GM23338 (cell line): ENCODE measurements at regions not wholly inside any gene's neighbourhood (a gene's known extent, or its start where the extent isn't known, plus 50 kb on each side); places are given as distances from the start of the nearest gene placed in this dataset.

Experiments used
- ATAC-seq: fragments of 200-7000 bp; cut with Tn5 transposase; 3 replicates; pipeline ENCODE4 v1.9.1; 2020
- DNase-seq: peaks from one replicate; pipeline ENCODE4 v3.0.0-alpha.2; 2015; ENCODE audit warnings: low spot score
- H2AFZ ChIP-seq: fragments of 200-600 bp; sonication (generic); 2 replicates; pipeline ENCODE4 v1.8.0; 2016; ENCODE audit warnings: antibody characterized with exemption, mild to moderate bottlenecking, moderate library complexity
- H3F3A ChIP-seq: fragments of 200-600 bp; sonication (generic); replicated peaks from 2 replicates; pipeline ENCODE4 v1.8.0; 2017; ENCODE audit warnings: antibody characterized with exemption, mixed run types, low read depth
- H3K27ac ChIP-seq: fragments of 200-600 bp; sonication (generic); 2 replicates; pipeline ENCODE4 v1.6.1; 2016; ENCODE audit warnings: low read depth
- H3K27me3 ChIP-seq: fragments of 200-600 bp; sonication (generic); 2 replicates; pipeline ENCODE4 v1.8.0; 2016; ENCODE audit warnings: mild to moderate bottlenecking, mixed run types, moderate library complexity; ENCODE audit not compliant: insufficient read depth
- H3K36me3 ChIP-seq: fragments of 200-600 bp; sonication (generic); 2 replicates; pipeline ENCODE4 v1.8.0; 2016; ENCODE audit warnings: mild to moderate bottlenecking; ENCODE audit not compliant: insufficient read depth
- H3K4me1 ChIP-seq: fragments of 200-600 bp; sonication (generic); 2 replicates; pipeline ENCODE4 v1.8.0; 2016; ENCODE audit warnings: mild to moderate bottlenecking, moderate library complexity; ENCODE audit not compliant: insufficient read depth
- H3K4me2 ChIP-seq: fragments of 200-600 bp; sonication (generic); 2 replicates; pipeline ENCODE4 v1.7.1; 2017; ENCODE audit warnings: mixed run types
- H3K4me3 ChIP-seq: fragments of 200-600 bp; sonication (generic); 2 replicates; pipeline ENCODE4 v1.6.1; 2016; ENCODE audit warnings: mixed run types
- H3K79me2 ChIP-seq: fragments of 200-600 bp; sonication (generic); replicated peaks from 2 replicates; pipeline ENCODE4 v1.8.0; 2017; ENCODE audit warnings: mild to moderate bottlenecking; ENCODE audit not compliant: insufficient read depth
- H3K9me2 ChIP-seq: fragments of 200-600 bp; sonication (generic); 2 replicates; pipeline ENCODE4 v1.8.0; 2017; ENCODE audit not compliant: insufficient read depth
- H4K20me1 ChIP-seq: fragments of 200-600 bp; sonication (generic); replicated peaks from 2 replicates; pipeline ENCODE4 v1.8.0; 2017; ENCODE audit warnings: mild to moderate bottlenecking; ENCODE audit not compliant: insufficient read depth
- H3K27ac Mint-ChIP-seq: 2 replicates; pipeline ENCODE4 v1.8.0; 2020; ENCODE audit warnings: inconsistent platforms, mild to moderate bottlenecking, moderate library complexity, mixed read lengths
- H3K27me3 Mint-ChIP-seq: 3 replicates; pipeline ENCODE4 v1.8.0; 2022; ENCODE audit warnings: low read depth, mild to moderate bottlenecking, moderate library complexity, mixed read lengths, inconsistent platforms; ENCODE audit not compliant: insufficient read depth, poor library complexity
- H3K36me3 Mint-ChIP-seq: 3 replicates; pipeline ENCODE4 v1.8.0; 2021; ENCODE audit warnings: low read depth, mild to moderate bottlenecking, inconsistent platforms, moderate library complexity, mixed read lengths
- H3K4me1 Mint-ChIP-seq: 3 replicates; pipeline ENCODE4 v1.8.0; 2020; ENCODE audit warnings: mild to moderate bottlenecking, inconsistent platforms, mixed read lengths
- H3K4me3 Mint-ChIP-seq: 3 replicates; pipeline ENCODE4 v1.8.0; 2021; ENCODE audit warnings: moderate library complexity, mild to moderate bottlenecking, inconsistent platforms, mixed read lengths
- H3K9me3 Mint-ChIP-seq: 3 replicates; pipeline ENCODE4 v1.8.0; 2020; ENCODE audit warnings: moderate library complexity, mild to moderate bottlenecking, inconsistent platforms, mixed read lengths
- CREB1 ChIP-seq: fragments of 250-450 bp; sonication (Bioruptor Pico); IDR thresholded peaks from 2 replicates; pipeline ENCODE4 v1.5.0; 2020; ENCODE audit warnings: low read depth, mild to moderate bottlenecking, moderate library complexity
- ETS1 ChIP-seq: IDR thresholded peaks from 2 replicates; pipeline ENCODE4 v1.6.1; 2016; ENCODE audit warnings: antibody characterized with exemption
- EZH2 ChIP-seq: fragments of 200-600 bp; sonication (generic); IDR thresholded peaks from one replicate; pipeline ENCODE4 v1.8.0; 2017; ENCODE audit warnings: antibody characterized with exemption, mild to moderate bottlenecking, low read depth; ENCODE audit not compliant: unreplicated experiment
- EZH2phosphoT487 ChIP-seq: fragments of 200-600 bp; sonication (generic); IDR thresholded peaks from one replicate; pipeline ENCODE4 v1.8.1; 2018; ENCODE audit warnings: antibody characterized with exemption; ENCODE audit not compliant: unreplicated experiment
- JUNB ChIP-seq: IDR thresholded peaks from one replicate; pipeline ENCODE4 v1.6.1; 2016; ENCODE audit warnings: antibody characterized with exemption; ENCODE audit not compliant: unreplicated experiment
- NANOG ChIP-seq: IDR thresholded peaks from 2 replicates; pipeline ENCODE4 v1.6.1; 2016; ENCODE audit warnings: antibody characterized with exemption, borderline replicate concordance
- POLR2AphosphoS5 ChIP-seq: IDR thresholded peaks from 2 replicates; pipeline ENCODE4 v1.6.1; 2016; ENCODE audit warnings: antibody characterized with exemption, low read depth
- REST ChIP-seq: IDR thresholded peaks from one replicate; pipeline ENCODE4 v1.6.1; 2018; ENCODE audit warnings: antibody characterized with exemption; ENCODE audit not compliant: unreplicated experiment
- STAT1 ChIP-seq: IDR thresholded peaks from one replicate; pipeline ENCODE4 v1.6.1; 2016; ENCODE audit warnings: antibody characterized with exemption; ENCODE audit not compliant: unreplicated experiment
- ZNF114 ChIP-seq: fragments of 250-450 bp; sonication (Bioruptor Pico); IDR thresholded peaks from 2 replicates; pipeline ENCODE4 v1.5.0; 2020; ENCODE audit warnings: mild to moderate bottlenecking, moderate library complexity
- ZNF331 ChIP-seq: fragments of 250-450 bp; sonication (Bioruptor Pico); IDR thresholded peaks from 2 replicates; pipeline ENCODE4 v1.5.0; 2020; ENCODE audit warnings: low read depth, mild to moderate bottlenecking, moderate library complexity
- ZNF462 ChIP-seq: fragments of 250-450 bp; sonication (Bioruptor Pico); IDR thresholded peaks from 2 replicates; pipeline ENCODE4 v1.5.0; 2020; ENCODE audit warnings: mild to moderate bottlenecking, moderate library complexity

- H2AFZ ChIP-seq: no peak overlapping the region
- no peaks in the 10 kb centered on the region for H3K36me3 ChIP-seq
- Mint-ChIP-seq H3K27me3 (no peaks in the 10 kb centered on the region), H3K36me3 (no peaks in the 10 kb centered on the region), H3K4me3 (no peak overlapping the region), H3K27ac (no peak overlapping the region), H3K9me3 (no peaks in the 10 kb centered on the region), H3K4me1 (peaks cover 8% of the 10 kb centered on the region; the same call in 2 of the 3 replicates)
- ATAC-seq (no peak), DNase-seq (no peak)
- H3K9me2 ChIP-seq: no peaks in the 10 kb centered on the region
- H3K4me3 ChIP-seq: no peak overlapping the region
- H3K4me2 ChIP-seq: no peak overlapping the region
- no peak overlapping the region for H3K27ac ChIP-seq
- H3F3A ChIP-seq: no peaks in the 10 kb centered on the region
- peaks cover 11% of the 10 kb centered on the region for H3K4me1 ChIP-seq
- H3K79me2 ChIP-seq: no peaks in the 10 kb centered on the region
- no peaks in the 10 kb centered on the region for H4K20me1 ChIP-seq
- H3K27me3 ChIP-seq: no peaks in the 10 kb centered on the region
- TF ChIP-seq EZH2 (no peak), ZNF331 (no peak), POLR2AphosphoS5 (no peak)
Observed at GRCh38 chr3:162112719-162113118, 616.1 kb downstream of the OTOL1 start.

- no peaks in the 10 kb centered on the region for H3K27me3 Mint-ChIP-seq
- peak overlapping the region; percentile 9; the same call in 1 of the 2 replicates for H2AFZ ChIP-seq
- ATAC-seq: no peak
- H3K4me3 Mint-ChIP-seq: no peak overlapping the region
- H3K79me2 ChIP-seq: no peaks in the 10 kb centered on the region
- H3K9me3 Mint-ChIP-seq: no peaks in the 10 kb centered on the region
- peak overlapping the region; percentile 80; the same call in 1 of the 2 replicates for H3K27ac Mint-ChIP-seq
- no peak overlapping the region for H3K4me3 ChIP-seq
- 0 out of 2 replicates have a peak overlapping the region, but pooled peaks have one; percentile 8 for H3K4me2 ChIP-seq
- peaks cover 11% of the 10 kb centered on the region for H3K4me1 ChIP-seq
- H3K4me1 Mint-ChIP-seq: peaks cover 9% of the 10 kb centered on the region; the same call in 2 of the 3 replicates
- H4K20me1 ChIP-seq: no peaks in the 10 kb centered on the region
- H3F3A ChIP-seq: no peaks in the 10 kb centered on the region
- no peaks in the 10 kb centered on the region for H3K9me2 ChIP-seq
- no peaks in the 10 kb centered on the region for H3K36me3 ChIP-seq
- H3K27me3 ChIP-seq: no peaks in the 10 kb centered on the region
- H3K36me3 Mint-ChIP-seq: no peaks in the 10 kb centered on the region
- no peak for DNase-seq
- H3K27ac ChIP-seq: no peak overlapping the region
- TF ChIP-seq CREB1 (CRISPR knock-in tag) (no peak), EZH2phosphoT487 (no peak), NANOG (no peak), REST (no peak), ZNF114 (CRISPR knock-in tag) (no peak), ZNF462 (CRISPR knock-in tag) (no peak), STAT1 (no peak), EZH2 (no peak), ETS1 (no peak), JUNB (no peak)
Observed at GRCh38 chr3:162117961-162118360, 621.4 kb downstream of the OTOL1 start.
